Endothelial cell of umbilical vein (primary cell): ENCODE measurements at regions not wholly inside any gene's neighbourhood (a gene's known extent, or its start where the extent isn't known, plus 50 kb on each side); places are given as distances from the start of the nearest gene placed in this dataset.

Experiments
- EZH2 ChIP-seq: IDR thresholded peaks from 2 replicates; pipeline ENCODE4 v1.6.1; 2012; ENCODE audit warnings: borderline replicate concordance, low read depth, mild to moderate bottlenecking, moderate library complexity, low read length, inconsistent platforms; ENCODE audit not compliant: severe bottlenecking
- FOS ChIP-seq: IDR thresholded peaks from 2 replicates; pipeline ENCODE4 v1.6.1; 2011; ENCODE audit warnings: mild to moderate bottlenecking, low read length, moderate library complexity, borderline replicate concordance; ENCODE audit not compliant: insufficient read depth
- GATA2 ChIP-seq: IDR thresholded peaks from 2 replicates; pipeline ENCODE4 v1.7.0; 2011; ENCODE audit warnings: low read depth, mild to moderate bottlenecking, moderate library complexity, mixed read lengths, low read length; ENCODE audit not compliant: insufficient read length, insufficient read depth
- JUN ChIP-seq: IDR thresholded peaks from 2 replicates; pipeline ENCODE4 v1.6.1; 2011; ENCODE audit warnings: borderline replicate concordance, low read depth; ENCODE audit not compliant: insufficient read length, insufficient read depth
- MYC ChIP-seq: IDR thresholded peaks from one replicate; pipeline ENCODE4 v1.6.1; 2011; ENCODE audit warnings: mild to moderate bottlenecking, low read depth, low read length
- POLR2A ChIP-seq: IDR thresholded peaks from 2 replicates; pipeline ENCODE4 v1.6.1; 2012; ENCODE audit warnings: low read depth, mild to moderate bottlenecking, control low read depth, low read length
- POLR2AphosphoS5 ChIP-seq: IDR thresholded peaks from 2 replicates; pipeline ENCODE4 v1.6.1; 2012; ENCODE audit warnings: low read depth, mild to moderate bottlenecking, control low read depth, low read length, moderate library complexity; ENCODE audit not compliant: insufficient read depth
- TF ChIP-seq, protein P1 (sequence below), 2 donors: IDR thresholded peaks; 1 replicate in 1 of 2; 2 replicates in 1 of 2; pipeline ENCODE4 v1.5.1; 2011; ENCODE audit warnings: low read length in 2 of 2, mild to moderate bottlenecking in 2 of 2, moderate library complexity in 2 of 2, control low read depth in 1 of 2, inconsistent platforms in 1 of 2, low read depth in 1 of 2; ENCODE audit not compliant: insufficient read depth in 1 of 2; ENCODE audit errors: extremely low read depth in 1 of 2
- TF ChIP-seq, protein P2 (sequence below): IDR thresholded peaks from 2 replicates; pipeline ENCODE4 v1.6.1; 2011; ENCODE audit not compliant: insufficient read depth, insufficient read length

DNA sequence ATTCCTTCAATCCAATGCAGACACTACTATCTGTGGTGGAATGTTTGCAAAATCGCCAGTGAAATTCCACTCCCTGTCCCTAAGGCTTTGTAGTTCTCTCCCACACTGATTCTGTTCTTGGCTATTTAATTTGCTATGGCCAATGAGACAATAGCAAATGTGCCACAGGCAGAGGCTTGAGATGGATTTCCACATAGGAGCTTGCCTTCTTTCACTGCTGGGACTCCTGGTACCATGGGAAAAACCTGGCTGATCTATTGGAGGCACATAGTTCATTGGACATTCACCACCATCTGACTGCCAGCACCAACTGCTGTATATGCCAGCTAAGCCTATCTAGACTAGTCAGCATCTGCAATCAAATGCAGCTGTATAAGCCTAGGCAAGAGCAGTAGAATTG is 103.8 kb downstream of the NR1D2 start:
- TF ChIP-seq, protein P1, sequence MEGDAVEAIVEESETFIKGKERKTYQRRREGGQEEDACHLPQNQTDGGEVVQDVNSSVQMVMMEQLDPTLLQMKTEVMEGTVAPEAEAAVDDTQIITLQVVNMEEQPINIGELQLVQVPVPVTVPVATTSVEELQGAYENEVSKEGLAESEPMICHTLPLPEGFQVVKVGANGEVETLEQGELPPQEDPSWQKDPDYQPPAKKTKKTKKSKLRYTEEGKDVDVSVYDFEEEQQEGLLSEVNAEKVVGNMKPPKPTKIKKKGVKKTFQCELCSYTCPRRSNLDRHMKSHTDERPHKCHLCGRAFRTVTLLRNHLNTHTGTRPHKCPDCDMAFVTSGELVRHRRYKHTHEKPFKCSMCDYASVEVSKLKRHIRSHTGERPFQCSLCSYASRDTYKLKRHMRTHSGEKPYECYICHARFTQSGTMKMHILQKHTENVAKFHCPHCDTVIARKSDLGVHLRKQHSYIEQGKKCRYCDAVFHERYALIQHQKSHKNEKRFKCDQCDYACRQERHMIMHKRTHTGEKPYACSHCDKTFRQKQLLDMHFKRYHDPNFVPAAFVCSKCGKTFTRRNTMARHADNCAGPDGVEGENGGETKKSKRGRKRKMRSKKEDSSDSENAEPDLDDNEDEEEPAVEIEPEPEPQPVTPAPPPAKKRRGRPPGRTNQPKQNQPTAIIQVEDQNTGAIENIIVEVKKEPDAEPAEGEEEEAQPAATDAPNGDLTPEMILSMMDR (IDR thresholded peaks at IDR 0.05; ENCODE audit: extremely low read depth in 1 of 2, insufficient read depth in 1 of 2, low read depth in 1 of 2, low read length in 2 of 2), result no peak
- TF ChIP-seq EZH2 (no peak), POLR2A (no peak), POLR2AphosphoS5 (no peak), MYC (no peak), FOS (no peak), GATA2 (no peak), JUN (no peak)
- TF ChIP-seq, protein P2, sequence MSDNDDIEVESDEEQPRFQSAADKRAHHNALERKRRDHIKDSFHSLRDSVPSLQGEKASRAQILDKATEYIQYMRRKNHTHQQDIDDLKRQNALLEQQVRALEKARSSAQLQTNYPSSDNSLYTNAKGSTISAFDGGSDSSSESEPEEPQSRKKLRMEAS, result no peak
